NCI-H748 (cell line): ENCODE measurements at regions not wholly inside any gene's neighbourhood (a gene's known extent, or its start where the extent isn't known, plus 50 kb on each side); places are given as distances from the start of the nearest gene placed in this dataset.
"Not testable (repeated sequence)": the region's sequence is repeated elsewhere in the genome, so short reads cannot be mapped to it uniquely, and the experiment has no call there.

Source experiments
- DNase-seq: peaks from one replicate; lab custom pipeline; 2025; ENCODE audit not compliant: unreplicated experiment; lab: John Stamatoyannopoulos, UW

GRCh38 chr1:245062741-245063305, 92.0 kb upstream of the KIF26B start:
- no peak for DNase-seq

- DNase-seq, result not testable (repeated sequence)
These were observed 93.0 kb upstream of the KIF26B start for GRCh38 chr1:245061808-245062207.

GRCh38 chr1:245060684-245061374, 94.0 kb upstream of the KIF26B start:
- DNase-seq, result peak; percentile 50

DNA sequence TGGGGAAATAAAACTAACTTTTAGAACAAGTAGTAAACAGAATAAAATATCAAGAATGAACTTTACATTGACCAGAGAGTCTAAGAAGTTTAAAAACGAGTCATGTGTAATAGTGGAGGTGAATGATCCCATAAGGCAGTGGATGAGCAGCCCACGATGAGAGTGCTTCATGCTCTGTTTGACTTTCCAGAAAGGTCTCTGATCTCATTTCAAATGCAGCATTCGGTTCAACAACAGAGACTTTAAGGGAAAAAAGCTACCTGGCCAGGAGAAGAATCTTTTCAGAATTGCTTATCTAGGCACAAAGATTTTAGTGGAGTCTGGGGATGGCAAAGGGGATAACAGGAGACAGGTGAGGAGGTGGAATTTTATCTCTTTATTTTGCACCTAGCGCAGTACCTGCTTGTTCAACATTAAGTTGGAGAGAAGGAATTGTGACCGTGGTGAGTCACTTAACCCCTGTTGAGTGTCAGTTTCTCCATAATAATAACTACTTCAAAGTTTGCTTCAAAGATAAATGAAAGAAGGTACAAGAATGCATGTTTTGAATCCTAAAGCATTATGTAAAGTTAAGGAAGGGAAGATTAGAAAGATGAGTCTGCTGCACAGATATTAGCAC, 94.9 kb upstream of the KIF26B start:
- no peak for DNase-seq

DNA sequence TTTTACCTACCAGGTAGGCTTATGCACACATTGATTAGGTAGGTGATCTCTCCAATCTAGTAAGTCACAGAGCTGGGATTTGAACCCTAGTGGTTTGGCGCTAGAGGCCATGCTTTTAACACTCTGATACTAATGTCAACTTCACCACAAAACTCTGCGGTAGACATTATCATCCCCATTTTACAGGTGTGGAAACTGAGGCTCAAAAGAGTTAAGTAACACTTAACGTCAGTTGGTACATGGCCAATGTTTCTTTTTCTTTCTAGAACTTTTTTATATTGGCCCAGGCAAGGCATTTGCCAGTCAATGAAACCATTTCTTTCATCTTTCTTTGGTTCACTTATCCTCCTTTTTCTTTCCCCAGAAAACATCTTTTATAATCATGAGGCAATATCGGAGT, 95.9 kb upstream of the KIF26B start:
- DNase-seq, result no peak

GRCh38 chr1:245058436-245058835, 96.3 kb upstream of the KIF26B start:
- DNase-seq, result no peak

DNA sequence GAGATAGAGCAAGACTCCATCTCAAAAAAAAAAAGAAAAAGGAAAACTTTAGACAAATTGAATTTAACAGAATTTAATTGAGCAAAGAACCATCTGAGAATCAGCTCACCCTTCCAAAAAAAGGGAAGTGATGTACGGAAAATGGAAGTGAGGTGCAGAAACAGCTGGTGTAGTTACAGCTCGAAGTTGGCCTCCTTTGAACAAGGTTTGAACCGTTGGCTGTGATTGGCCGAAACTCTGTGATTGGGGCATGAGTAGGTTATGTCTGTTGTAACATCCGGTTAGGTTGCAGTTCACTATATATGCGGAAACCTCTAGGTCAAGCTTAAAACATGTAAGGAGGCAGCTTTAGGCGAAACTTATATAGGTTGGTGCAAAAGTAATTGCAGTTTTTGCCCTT, 97.9 kb upstream of the KIF26B start:
- no peak for DNase-seq

- DNase-seq, result not testable (repeated sequence)
These were observed 98.5 kb upstream of the KIF26B start for GRCh38 chr1:245056296-245056695.

DNA sequence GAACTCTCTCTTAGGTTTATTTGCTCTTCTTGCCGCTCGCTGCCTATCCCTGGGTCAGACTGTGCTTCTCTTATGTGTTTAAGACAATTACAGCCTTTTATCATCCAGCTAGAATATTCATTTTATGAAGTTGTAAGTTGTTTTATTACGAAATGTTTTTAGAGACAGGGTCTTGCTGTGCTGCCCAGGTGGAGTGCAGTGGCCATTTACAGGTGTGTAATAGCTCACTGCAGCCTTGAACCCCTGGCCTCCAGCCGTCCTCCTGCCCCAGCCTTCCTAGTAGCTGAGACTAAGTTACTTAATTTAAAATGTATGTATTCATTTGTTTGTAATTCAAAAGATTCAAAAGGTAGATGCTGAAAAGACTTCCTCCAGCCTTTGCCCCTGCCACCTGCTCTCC, 99.0 kb upstream of the KIF26B start:
- no peak for DNase-seq

GRCh38 chr1:245054507-245055270, 100.1 kb upstream of the KIF26B start:
- DNase-seq, result no peak

DNA sequence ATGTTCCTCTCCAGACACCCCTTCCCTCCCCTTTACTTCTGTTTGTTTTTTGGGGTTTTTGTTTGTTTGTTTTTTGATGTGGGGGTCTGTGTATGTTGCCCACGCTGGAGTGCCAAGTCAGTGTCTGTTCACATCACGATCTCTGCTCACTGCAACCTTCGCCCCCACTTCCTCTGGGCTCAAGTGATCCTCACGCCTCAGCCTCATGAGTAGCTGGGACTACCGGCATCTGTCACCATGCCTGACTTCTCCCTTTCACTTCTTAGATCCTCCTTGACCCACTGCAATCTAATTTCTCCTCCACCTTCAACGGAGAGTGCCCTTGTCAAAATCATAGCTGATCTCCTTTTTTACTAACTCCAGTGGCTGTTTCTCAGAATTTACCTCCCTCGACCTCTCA, 100.7 kb upstream of the KIF26B start:
- no peak for DNase-seq

GRCh38 chr1:245052258-245052657, 102.5 kb upstream of the KIF26B start:
- DNase-seq, result no peak

DNA sequence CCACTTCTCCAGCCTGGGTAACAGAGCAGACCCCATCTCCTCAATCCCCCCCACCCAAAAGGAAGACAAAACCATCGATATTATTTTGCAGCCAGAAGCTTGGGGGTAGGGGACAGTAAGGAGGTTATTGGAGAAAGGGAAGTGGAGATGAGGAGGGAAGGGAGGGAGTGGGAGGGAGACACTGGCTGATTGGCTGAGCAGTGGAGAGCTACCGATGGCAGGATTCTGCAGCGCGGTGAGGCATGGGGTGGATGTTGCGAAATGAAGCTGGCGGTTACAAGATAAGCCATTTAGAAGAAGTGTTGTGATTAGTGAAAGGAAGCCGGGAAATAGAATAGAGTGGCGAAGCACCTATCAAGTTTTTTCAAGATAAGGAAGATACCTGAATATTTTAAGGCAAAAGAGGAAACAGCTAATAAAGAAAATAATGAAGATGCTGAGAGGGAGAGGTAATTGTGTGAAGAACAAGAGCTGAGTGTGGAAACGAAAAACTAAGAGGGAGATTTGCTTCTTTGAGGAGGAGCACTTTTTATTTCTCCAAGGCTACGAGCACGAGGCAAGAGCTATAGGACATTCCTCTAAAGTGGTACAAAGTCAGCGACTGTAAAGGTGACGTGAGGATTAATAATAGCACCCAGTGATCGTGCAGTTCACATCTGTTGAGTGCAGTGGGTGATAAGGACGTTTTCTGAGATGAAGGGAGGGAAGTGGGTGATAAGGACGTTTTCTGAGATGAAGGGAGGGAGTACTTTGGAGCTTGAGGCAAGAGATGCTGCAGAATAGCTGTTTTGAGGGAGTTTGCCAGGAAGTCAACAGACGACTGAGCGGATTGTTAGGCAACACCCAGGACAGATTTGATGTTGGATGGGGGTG, 103.2 kb upstream of the KIF26B start:
- DNase-seq, result no peak

DNA sequence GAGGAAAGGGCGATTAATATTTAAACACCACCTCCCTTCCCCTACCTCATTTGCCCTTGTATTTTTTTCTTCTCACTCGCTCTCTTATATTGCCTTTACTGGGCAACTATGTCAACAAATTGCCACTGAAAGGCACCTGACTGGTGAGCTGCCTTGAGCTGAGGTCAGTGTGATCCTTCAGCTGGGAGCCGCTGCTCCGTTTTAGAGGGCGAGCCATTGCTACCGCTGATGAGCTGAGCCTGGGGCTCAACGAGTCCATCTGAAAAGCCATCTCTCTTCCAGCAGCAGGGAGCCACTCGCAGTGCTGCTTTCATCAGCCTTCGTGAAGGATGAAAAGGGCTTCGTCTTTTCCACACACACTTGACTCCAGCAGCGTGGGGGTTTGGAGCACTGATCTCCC, 108.0 kb upstream of the KIF26B start:
- DNase-seq, result peak; percentile 6

DNA sequence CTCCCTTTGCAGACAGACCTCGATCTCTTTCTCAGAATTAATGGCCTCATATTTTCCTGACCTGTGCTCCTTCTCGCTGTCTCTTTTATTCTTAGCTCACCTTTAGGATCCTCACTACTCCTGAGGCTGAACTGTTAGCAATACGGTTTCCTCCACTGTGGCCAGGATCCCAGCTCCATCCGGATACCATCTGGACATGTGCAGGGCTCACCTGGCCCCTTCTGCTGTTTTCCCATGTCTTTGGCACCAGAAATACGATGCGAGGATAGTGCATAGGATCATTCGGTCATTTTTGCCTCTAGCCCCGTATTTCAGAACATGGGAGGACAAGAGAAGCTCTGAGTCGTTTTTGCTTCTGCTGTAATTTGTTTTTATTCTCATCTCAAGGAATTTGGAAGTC, 108.5 kb upstream of the KIF26B start:
- DNase-seq, result no peak

- DNase-seq, result no peak
These were observed 109.5 kb upstream of the KIF26B start for GRCh38 chr1:245045087-245045881.

DNA sequence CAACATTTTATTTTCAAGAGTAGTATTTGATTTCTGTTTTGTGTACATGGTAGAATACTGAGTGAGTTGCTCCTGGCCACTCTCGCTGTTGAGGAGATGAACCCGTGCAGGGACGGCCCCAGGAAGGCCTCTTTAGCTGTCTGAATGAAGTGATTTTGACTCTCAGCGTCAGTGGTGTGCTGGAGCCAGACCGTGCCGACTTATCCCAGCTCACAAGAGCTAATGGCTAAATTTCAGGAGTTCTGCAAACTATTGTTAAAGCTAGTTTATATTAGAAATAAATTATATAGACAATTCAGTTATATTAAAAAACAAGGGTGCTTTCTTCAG, 111.2 kb upstream of the KIF26B start:
- DNase-seq, result no peak

DNA sequence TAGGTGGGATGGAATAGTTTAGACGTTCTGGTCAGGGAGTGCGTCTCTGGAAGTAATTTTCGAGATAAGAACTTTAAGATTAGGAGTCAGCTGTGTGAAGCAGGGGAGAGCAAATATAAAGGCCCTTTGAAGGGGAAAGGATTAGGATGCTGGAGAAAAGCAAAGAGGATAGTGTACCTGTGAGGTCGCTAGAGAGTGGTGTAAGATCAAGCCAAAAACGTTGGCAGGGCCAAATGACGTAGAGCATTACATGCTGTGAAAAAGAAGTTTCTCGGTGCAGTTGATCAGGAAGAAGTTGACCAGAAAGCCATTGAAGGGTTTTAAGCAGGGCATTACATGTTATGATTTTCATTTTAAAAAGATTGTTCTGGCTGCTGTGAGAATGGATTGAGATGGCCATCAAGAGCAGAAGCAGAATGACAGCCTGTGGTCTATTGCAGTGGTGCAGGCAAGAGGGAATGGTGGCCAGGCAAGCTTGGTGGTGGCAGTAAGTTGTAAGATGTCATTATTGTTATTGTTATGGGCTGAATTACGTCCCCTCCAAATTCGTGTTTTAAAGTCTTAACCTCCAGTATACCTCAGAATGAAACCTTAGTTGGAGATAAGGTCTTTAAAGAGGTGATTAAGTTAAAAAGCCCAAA, 113.6 kb upstream of the KIF26B start:
- no peak for DNase-seq

- no peak for DNase-seq
These were observed 115.6 kb upstream of the KIF26B start for GRCh38 chr1:245039196-245039595.

- no peak for DNase-seq
These were observed 118.7 kb upstream of the KIF26B start for GRCh38 chr1:245036102-245036501.
